ENCODE measurements at regions not wholly inside any gene's neighbourhood (a gene's known extent, or its start where the extent isn't known, plus 50 kb on each side); places are given as distances from the start of the nearest gene placed in this dataset.

DNA sequence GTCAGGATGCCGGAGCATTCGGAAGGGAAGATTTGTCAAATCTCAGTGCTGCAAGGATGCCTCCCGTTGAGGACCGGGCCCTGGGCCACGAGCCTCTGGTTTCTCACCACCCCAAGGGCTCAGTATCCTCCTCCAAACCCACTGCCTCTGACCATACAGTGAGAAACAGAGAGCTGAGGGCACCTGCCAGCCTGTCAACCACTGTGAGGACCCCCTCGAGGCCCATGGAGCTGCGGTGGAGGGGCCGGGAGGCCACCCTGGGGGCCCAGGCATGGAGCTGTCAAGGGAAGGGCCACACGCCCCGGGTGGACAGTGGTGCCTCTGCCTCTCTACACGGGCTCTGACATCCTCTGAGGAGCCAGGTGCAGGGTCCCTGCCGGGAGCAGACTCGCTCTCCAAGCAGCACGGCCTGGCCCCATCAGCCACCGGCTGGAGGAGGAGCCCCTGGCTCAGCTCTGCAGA, 248.0 kb upstream of the TCERG1L start:
- Histone ChIP-seq H3K36me3 (no peaks in the 10 kb centered on the region), H3K4me1 (no peaks in the 10 kb centered on the region), H3K4me3 (no peak overlapping the region), H3K27ac (no peak overlapping the region), H3K9me3 (peaks cover 0 to 10% (median 0%) of the 10 kb centered on the region in 3 donors), H3K27me3 (peaks cover 55% of the 10 kb centered on the region)
- TF ChIP-seq POLR2A (IDR thresholded peaks at IDR 0.05) = no peak
- no peak for TF ChIP-seq POLR2AphosphoS5 (IDR thresholded peaks at IDR 0.05)
- TF ChIP-seq EP300 (IDR thresholded peaks at IDR 0.05) = no peak
- TF ChIP-seq, protein P1, sequence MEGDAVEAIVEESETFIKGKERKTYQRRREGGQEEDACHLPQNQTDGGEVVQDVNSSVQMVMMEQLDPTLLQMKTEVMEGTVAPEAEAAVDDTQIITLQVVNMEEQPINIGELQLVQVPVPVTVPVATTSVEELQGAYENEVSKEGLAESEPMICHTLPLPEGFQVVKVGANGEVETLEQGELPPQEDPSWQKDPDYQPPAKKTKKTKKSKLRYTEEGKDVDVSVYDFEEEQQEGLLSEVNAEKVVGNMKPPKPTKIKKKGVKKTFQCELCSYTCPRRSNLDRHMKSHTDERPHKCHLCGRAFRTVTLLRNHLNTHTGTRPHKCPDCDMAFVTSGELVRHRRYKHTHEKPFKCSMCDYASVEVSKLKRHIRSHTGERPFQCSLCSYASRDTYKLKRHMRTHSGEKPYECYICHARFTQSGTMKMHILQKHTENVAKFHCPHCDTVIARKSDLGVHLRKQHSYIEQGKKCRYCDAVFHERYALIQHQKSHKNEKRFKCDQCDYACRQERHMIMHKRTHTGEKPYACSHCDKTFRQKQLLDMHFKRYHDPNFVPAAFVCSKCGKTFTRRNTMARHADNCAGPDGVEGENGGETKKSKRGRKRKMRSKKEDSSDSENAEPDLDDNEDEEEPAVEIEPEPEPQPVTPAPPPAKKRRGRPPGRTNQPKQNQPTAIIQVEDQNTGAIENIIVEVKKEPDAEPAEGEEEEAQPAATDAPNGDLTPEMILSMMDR (IDR thresholded peaks at IDR 0.05) = no peak
- WGBS, 2 donors (ENCODE audit: low coverage in 1 of 2) = no CpG with 5 or more reads among the region's 15 CpGs
- no peak for ATAC-seq

- Histone ChIP-seq H3K4me3 (no peak overlapping the region), H3K4me1 (no peaks in the 10 kb centered on the region), H3K27me3 (peaks cover 55% of the 10 kb centered on the region), H3K9me3 (peaks cover 0 to 17% (median 0%) of the 10 kb centered on the region in 3 donors), H3K27ac (no peak overlapping the region), H3K36me3 (no peaks in the 10 kb centered on the region)
- TF ChIP-seq POLR2AphosphoS5 (IDR thresholded peaks at IDR 0.05) (no peak), POLR2A (IDR thresholded peaks at IDR 0.05) (no peak), EP300 (IDR thresholded peaks at IDR 0.05) (no peak)
- TF ChIP-seq, protein P1 (IDR thresholded peaks at IDR 0.05) = no peak
- no peak for ATAC-seq
- WGBS, 2 donors (ENCODE audit: low coverage in 1 of 2) = 21 to 50% methylated on average over 6 of the region's 8 CpGs
These were observed 248.6 kb upstream of the TCERG1L start for GRCh38 chr10:131560166-131560565.

- Histone ChIP-seq H3K9me3 (peaks cover 0 to 22% (median 0%) of the 10 kb centered on the region in 3 donors), H3K36me3 (no peaks in the 10 kb centered on the region), H3K4me1 (no peaks in the 10 kb centered on the region), H3K27me3 (peaks cover 49% of the 10 kb centered on the region), H3K27ac (no peak overlapping the region), H3K4me3 (no peak overlapping the region)
- TF ChIP-seq, protein P1 (IDR thresholded peaks at IDR 0.05) = no peak
- TF ChIP-seq POLR2AphosphoS5 (IDR thresholded peaks at IDR 0.05) (no peak), EP300 (IDR thresholded peaks at IDR 0.05) (no peak), POLR2A (IDR thresholded peaks at IDR 0.05) (no peak)
- 0 to 53% methylated on average over 1 to 12 of the region's 15 CpGs for WGBS, 2 donors (ENCODE audit: low coverage in 1 of 2)
- ATAC-seq = no peak
These were observed 249.3 kb upstream of the TCERG1L start for GRCh38 chr10:131560706-131561355.

- Histone ChIP-seq H3K36me3 (no peaks in the 10 kb centered on the region), H3K27ac (no peak overlapping the region), H3K4me1 (no peaks in the 10 kb centered on the region), H3K9me3 (peaks cover 0 to 33% (median 0%) of the 10 kb centered on the region in 3 donors), H3K27me3 (peaks cover 38% of the 10 kb centered on the region), H3K4me3 (no peak overlapping the region)
- no peak for TF ChIP-seq POLR2A (IDR thresholded peaks at IDR 0.05)
- TF ChIP-seq, protein P1 (IDR thresholded peaks at IDR 0.05) = no peak
- TF ChIP-seq POLR2AphosphoS5 (IDR thresholded peaks at IDR 0.05) = no peak
- WGBS, 2 donors (ENCODE audit: low coverage in 1 of 2) = 83 to 87% methylated on average over 3 to 5 of the region's 5 CpGs
- ATAC-seq = no peak
These were observed 250.4 kb upstream of the TCERG1L start for GRCh38 chr10:131561897-131562296.

DNA sequence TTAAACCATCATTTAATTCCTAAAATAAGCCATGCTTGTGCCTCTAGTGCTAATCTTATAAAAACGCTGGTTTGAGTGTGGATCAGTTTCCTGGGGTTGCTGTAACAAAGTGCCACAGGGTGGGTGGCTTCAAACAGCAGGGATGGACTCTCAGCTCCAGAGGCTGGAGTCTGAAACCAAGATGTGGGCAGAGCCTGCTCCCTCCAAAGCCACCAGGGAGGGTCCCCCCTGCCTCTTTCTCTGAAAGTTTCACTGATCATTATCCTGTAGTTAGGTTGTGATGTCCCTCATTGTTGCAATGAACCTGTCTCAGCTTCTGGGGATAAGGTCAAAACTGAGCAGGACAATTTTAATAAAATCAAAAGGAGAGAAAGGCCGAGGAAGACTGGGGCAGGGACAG, 251.9 kb upstream of the TCERG1L start:
- 29 to 69% methylated on average over 1 to 2 of the region's 2 CpGs for WGBS, 2 donors (ENCODE audit: low coverage in 1 of 2)
- Histone ChIP-seq H3K9me3 (peaks cover 0 to 40% (median 0%) of the 10 kb centered on the region in 3 donors), H3K4me1 (no peaks in the 10 kb centered on the region), H3K27me3 (peaks cover 42% of the 10 kb centered on the region), H3K36me3 (no peaks in the 10 kb centered on the region), H3K27ac (no peak overlapping the region), H3K4me3 (no peak overlapping the region)
- TF ChIP-seq POLR2A (IDR thresholded peaks at IDR 0.05) = no peak
- no peak for TF ChIP-seq EP300 (IDR thresholded peaks at IDR 0.05)
- TF ChIP-seq, protein P1 (IDR thresholded peaks at IDR 0.05) = no peak
- TF ChIP-seq POLR2AphosphoS5 (IDR thresholded peaks at IDR 0.05) = no peak
- no peak for ATAC-seq

Data from gastroesophageal sphincter (tissue), 4 donors.